NCI-H524 (cell line): ENCODE measurements at regions not wholly inside any gene's neighbourhood (a gene's known extent, or its start where the extent isn't known, plus 50 kb on each side); places are given as distances from the start of the nearest gene placed in this dataset.

ENCODE experiments used
- DNase-seq, 2 experiments: peaks; one replicate each; lab custom pipeline; 2025; lab: John Stamatoyannopoulos, UW

DNA sequence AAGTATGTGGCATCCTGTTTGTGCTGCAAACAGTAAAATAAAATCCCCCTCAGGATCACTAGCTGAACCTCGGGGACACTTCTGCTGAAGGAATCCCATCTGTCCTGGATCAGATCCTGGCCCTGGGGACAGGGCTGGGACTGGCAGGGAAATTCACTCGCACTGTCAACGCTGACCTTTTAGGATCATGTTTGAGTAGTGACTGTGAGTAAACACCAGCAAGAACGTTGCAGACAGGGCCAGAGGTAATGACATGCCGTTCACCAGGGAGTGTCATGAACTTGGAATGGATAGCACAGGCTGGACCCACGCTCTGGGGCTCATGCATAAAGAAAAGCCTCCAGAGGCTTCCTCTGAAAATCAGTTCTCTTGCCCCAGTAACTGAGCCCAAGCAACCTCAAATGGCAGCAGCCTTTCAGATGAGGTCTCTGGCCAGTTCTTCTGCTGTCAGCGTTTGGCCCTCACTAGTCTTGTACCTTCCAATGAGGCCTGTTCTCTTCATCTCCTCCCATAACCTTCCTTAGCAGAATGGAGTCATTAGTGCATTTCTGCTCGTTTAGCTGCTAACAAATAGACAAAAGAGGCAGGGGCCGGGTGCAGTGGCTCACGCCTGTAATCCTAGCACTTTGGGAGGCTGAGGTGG, 51.0 kb upstream of the BARX2 start:
- DNase-seq = peak; percentile 59 to 62

DNA sequence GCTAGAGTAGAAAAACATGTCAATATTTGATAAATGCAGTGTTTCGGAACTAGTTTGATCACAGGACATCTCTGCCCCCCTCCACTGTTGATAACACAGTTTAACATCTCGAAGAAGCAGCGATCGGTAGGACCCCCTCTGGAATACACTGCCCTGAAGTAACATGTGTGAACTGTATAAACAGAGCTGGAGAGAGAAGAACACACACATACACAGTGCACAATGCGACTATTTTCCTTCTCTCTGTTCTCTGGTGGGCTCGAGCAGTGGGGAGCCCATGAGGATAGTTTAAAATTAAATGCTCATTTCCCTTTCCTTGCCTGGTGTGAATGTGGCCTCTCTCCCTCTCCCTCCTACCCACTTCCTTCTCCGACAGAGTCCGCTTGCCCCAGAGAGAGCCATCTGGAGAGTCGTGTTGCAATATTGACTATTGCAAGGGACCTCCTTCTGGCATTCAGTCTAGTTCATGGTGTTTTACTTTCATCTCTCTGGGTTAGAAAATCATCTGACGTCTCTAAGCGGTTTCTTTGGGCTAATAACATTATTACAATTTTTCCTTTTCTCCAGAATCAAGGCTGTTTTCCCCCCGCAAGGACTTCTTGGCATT, 51.6 kb upstream of the BARX2 start:
- DNase-seq = peak; percentile 59 to 66

DNA sequence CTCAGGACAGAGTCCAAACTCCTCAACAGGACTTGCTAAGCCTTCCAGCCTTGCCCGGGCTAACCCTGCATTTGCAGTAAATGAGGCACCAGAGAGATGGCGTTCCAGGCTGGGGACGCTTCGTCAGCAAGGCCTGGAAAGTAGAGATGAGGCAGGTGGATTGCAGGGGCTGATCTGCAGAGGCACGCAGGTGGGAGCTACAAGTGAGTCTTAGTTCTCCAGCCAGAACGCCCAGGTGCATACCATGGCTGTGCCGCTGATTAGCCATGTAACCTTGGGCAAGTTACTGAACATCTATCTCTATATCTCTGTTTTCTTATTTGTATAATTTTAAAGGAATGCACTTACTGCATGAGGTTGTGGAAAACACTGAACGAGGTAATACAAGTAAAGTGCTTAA, 52.7 kb upstream of the BARX2 start:
- no peak for DNase-seq

DNA sequence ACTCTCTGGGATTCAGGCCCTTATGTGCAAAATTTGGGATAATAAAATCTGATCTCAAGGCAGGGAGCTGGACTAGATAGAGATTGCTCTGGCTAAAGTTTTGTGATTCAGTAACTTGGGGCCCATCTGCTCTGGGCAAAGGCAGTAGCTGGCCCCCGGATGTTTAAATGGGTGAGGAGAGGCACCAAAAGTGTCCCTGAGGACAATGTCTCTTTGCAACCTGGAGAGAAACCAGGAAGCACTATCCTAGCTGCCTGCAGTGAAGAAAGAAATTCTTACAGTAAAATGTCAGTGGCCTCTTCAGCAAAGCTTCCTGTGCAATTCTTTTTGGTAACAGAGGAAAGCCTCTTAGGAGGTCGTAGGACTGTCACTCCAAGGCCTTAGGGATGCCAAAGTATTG, 54.6 kb upstream of the BARX2 start:
- DNase-seq = no peak

DNA sequence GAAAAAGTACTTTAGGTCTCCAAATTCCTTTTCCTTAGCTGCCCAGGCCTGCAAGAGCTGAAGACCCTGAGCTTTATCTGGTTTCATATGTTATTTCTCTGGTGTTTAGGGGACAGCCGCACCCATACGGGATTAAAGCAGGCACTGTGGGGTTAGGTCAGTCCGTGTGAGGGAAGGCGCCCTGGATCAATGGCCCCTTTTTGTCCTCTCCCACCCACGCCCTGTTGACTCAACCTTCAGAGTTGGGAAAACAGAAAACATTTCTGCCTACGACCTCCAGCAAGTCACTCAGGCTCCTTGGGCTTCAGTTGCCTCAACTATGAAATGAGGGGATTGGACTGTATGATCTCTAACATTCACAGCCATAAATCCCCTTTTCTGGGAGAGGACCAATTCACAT, 55.2 kb upstream of the BARX2 start:
- DNase-seq = no peak

DNA sequence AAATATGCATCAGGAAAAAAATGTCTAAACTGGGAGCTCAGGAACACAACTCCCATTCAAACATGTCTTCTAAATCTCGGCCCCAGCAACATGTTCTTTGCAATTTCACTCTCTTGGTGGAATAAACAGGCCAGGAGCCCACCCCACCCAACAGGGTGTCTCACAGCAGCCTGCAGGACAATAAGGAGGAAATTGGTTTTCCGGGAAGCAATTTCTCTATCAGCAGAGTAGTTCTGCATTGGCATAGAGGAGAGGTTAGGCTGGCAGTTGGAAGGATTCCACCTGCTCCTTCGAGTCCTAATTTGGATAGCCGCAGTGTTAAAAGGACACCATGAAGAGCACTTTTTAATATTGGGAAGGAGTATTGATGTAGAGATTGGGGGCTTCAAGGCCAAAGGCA, 55.9 kb upstream of the BARX2 start:
- no peak for DNase-seq

DNA sequence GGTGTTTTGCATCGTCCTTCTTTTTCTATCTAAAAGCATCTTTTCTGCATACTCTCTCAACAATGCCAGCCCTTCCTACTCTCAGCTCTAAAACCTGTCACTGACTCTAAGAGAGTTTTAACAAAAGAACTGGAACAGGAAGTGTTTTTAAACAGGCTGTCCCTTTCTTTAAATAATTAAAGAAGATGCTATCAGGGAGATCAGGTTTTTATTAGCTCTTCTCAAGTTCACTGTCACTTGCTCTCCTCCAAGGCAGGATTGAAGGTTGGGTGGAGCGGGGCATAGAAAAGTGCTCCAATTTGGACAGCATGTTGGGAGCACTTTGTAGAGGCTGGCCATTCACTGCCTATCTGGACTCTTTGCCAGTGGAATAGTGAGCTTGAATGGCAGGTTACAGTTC, 56.4 kb upstream of the BARX2 start:
- no peak for DNase-seq

DNA sequence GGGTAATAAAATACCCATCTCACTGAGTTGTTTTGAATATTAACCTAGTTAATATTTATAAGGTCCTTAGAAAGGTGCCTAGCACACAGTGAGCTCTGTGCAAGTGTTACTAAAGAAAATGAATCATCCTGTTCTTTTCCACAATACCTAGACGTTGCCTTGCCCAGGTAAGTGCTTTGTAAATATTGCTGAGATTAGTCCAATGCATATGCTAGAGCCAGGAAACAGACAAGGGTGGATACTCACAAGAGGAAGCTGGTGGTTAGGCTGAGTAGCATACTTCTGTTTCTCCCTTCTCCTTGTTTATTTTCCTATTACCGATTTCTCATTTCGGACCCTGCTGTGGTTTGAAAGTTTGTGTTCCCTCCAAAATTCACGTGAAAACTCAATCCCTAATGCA, 58.1 kb upstream of the BARX2 start:
- no peak for DNase-seq

DNA sequence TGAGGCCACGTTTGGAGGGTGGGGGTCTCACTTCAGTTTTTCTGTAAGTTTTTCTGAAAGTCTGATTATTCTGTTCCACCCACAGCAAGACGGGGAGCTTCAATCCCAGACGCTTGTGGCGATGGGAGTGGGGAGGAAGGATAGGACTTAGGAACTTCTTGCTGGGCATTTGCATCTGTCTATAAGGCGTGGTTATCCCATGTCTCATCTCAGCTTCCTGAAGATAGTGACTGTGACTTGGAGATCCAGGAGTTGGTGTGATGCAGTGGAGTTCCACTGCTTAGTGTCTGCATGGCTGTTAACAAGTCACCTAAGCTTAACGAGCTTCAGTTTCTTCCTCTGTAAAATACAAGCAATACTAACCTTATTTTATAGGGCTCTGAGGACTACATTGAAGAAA, 58.9 kb upstream of the BARX2 start:
- no peak for DNase-seq

DNA sequence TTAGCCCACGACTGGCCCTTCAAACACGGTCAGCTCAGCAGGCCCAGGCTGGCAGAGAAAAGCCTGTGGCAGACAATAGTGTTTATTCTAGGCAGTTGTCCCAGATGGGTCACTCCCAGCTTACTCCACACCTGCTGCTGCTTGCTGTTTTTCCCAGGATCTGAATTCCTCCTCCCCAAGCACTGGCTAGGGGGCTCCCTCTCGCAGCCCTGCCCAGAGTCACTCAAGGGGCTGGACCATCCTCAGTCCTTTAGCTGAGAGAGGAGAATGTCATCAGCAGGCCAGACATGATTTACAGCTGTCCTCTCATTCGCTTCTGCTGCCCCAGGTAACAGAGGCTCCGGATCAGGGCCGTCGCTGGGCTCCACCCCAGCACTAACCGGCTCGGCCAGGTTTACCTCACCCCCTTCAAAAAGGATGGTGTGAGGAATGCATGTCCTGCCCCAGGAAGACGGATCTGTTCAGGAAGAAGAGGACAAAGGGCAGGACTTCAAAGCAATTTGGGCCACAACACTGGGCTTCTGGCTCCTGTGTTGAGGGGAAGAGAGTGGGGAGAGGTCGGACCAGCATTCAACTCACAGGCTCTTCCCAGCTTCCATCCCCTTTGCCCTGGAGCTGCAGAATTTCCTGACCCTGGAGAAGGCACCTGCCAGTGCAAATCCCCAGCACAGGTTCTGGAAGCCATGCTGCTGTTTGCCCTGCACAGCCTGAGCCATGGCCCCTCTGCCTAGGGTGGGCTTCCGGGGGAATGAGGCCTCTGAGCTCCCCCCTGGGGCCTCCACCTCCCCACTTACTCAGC, 59.7 kb upstream of the BARX2 start:
- DNase-seq = peak; percentile 29 to 72

DNA sequence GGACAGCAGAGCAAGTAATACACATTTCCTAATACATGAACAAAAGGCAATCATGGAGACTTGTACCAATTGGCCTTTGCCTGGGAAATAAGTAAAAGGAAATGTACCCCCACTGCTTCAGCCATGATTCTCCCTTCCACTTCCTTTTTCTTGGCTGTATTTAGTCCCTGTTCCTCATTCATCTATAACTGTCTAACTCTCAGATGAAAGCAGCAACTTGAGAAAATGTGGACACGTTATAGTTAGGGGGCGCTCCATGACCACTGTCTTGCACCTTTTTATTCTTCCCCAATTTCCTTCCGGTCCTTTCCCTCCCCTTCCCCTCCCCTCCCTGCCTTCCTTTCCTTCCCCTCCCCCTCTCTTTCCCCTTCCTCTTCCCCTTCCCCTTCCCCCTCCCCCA, 61.3 kb upstream of the BARX2 start:
- DNase-seq = no peak

DNA sequence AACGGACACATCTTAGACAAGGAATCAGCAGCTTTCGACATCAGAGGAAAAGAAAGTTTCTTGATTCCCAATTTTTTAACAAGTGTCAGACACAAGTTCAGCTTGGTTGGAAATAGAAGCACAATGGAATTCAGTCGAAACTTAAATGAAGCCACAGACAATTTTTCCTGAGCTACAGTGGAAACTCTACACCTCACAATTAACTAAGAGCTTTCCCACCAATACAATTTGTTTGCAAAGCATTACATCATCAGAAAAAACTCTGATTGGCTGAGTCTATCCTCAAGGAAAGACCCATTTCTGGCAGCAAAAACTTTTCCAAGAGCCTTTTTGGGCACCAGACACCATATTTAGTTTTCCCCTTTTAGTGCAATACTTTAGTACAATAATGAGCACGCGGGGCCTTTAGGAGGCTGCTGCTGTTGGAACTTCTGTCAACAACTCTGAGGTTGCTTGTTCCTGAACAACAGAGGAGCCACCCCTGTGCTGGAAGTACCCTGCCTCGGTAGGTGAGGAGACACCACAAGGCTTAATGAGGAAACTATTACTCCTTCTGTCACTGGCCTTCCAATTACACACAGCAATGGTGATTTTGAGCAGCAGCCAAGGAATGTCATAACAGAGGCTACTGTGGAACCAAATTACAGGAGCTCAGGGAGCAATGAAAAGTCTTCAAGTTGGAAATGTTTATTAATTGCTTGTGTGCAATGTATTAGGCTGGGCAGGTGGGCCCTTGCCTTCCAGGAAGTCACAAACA, 61.9 kb upstream of the BARX2 start:
- DNase-seq = no peak

DNA sequence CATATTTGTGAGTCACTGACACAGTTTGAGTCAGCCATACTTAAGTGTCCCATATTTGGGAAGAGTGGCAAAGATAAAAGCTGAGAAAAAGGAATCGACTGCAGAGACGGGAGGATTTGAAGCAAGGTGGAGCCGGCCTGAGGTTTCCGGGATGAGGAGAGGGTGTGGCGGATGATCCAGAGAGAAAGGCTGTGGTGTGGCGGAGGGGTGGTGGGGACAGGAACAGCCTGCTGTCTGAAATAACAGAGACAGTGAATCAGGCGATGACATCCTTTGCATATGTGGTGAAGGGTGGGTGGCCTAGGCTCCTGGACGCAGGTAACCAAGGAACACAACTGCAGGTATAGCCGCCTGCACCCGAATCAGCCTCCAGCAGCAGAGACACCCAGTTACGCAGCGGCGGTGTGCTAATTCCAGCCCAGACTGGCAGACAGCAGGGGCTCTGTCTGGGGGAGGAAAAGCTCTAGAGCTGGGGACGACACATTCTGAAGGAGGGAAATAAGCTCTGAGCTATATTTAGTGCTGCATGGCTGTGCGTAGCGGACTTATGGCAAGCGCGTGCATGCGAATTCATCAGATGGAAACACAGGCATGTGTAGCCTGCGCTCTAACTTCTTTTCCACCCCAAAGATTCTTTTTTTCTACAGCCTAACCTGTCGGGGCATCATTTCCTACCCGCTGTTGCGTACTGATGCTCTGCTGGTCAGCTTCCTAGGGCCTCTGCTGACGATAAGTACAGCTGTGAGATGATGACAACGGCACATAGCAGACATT, 62.7 kb upstream of the BARX2 start:
- no peak for DNase-seq

DNA sequence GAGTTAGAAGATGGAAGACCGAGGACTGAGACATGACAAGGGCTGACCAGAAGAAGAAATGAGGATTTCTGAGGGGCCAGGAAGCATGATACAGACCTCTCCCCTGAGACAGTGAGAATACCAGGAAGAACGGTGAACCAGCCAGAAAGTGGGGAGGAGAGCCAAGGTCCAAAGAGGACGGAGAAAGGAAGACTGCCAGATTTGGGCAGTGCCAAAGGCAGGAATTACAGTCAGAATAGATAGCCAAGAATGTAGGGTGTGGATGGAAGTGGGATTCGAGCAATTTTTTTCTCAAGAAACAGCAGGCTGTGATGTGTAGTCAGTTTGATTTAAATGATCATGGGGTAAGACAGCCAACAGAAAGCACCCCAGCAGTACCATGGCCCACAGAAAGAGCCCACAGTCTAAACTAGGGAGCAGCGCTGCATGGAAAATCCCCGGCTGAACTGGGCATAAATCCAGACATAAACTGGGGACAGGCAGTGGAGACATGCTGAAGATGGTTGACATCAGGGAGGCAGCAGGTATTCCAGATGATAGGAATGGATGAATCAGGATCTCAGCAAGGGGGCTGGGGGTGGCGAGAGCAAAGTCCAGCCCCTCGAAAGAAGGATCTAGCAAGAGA, 67.3 kb upstream of the BARX2 start:
- no peak for DNase-seq

DNA sequence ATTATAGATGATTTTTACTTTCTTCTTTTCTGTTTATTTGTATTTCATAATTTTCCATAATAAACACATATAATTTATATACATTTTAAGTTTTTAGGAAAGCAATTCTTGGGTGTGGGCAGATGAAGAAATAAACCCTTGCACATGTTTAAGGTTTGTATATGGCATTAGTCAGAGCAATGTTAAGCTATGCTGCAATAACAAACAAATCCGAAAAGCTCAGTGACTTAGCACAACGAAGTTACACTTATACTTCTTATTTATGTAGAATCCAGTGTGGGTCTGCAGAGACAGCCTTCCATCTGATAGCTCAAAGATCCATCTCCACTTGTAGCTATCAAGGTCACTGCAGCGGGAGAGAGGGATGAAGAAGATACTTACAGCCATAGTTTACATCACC, 68.5 kb upstream of the BARX2 start:
- DNase-seq = no peak

DNA sequence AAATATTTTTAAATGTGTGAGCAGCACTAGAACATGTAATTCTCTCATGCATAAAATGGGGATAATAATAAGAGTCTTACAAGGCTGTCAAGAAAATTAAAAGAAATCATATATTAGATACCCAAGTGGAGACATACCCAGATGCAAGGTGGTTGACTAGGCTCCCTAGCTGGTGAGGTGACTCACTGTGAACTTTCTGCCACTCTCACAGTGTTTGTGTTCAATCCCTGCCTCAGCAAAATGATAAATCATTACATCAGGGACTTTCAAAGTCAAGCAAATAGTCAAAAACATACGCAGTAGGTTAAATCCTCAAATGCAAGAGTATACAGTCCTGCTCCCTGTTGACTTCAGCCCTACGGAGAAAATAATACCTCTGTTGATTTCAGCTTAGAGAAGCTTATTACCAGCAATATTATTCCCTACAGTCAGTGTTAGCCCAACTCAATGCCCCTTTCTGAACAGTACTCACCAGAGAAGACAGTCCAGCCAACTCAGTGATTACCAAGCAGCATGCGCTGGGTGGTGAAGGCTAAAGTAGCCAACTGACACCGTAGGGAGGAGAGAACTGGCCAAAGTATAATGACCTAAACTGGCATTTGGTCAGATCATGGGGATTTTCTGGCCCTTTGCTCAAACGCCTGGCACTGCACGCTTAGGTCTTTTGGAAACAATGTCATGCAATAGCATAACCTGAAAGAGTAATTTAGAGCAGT, 73.1 kb upstream of the BARX2 start:
- no peak for DNase-seq

DNA sequence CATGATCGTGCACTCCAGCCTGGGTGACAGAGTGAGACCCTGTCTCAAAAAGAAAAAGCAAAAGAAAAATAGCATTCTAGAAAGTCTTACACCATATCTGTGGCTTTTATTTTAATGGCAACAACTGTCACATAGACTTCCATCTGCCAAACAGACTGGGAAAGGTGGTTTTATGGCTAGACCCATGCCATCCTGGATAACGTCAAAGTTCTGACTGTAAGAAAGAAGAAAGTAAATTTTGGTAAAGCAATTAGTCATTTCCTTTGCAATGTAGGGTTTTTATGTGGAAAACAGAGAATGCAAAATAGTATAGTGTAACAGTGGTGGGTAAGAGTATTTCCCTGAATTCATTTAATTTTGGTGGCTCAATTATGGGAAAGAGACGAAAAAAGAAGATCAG, 75.5 kb upstream of the BARX2 start:
- no peak for DNase-seq

DNA sequence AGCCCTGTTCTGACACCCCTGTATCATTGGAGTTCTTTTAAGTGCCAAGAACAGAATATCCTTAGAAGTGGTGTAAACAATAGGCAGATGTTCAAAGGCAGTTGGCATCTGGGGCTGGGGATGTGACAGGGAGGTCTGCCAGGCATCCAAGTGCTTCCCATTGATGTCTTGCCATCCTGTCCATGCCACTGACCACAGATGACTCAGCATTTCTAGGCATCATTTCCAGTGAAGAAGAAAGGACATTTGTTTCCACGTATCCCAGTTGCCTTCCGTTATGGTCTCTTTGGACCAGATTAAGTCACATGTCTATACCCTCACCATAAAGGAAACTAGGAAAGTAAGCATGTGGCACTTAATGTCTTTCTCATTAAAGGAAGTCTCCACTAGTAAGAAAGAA, 76.7 kb upstream of the BARX2 start:
- DNase-seq = no peak

DNA sequence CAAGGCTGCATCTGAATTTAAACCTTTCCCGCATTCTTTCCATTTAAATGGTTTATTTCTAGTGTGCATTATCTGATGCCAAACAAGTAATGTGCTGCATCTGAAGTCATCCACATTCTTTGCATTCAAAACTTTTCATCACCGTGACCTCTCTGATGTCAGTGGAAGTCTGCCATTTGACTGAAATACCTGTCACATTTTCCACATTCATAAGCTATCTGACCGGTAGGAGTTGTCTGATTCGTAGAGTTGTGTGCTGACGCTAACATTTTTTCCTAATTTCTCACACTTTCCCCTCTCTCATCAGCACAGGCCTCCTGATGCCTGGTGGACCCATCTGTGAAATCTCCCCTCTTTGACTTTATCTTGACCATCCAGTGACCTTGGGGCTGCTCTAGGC, 79.9 kb upstream of the BARX2 start:
- DNase-seq = no peak

DNA sequence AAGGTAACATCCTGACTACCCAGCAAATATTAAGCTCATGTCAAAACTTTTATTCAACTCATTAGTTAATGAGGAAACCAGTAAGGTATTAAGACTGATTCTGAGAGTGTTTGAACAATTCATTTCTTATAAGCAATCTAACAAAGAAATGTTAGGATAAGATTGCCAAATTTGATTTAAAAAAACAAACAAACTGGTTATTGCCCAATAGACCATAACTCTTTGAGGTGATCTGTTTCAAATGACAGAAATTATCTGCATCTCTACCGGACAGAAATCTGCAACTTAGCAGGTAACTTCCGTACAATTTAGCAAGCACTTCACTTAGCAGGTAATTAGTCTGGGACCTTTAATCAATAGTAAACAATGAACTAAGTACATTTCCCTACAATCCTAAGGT, 82.9 kb upstream of the BARX2 start:
- DNase-seq = no peak

DNA sequence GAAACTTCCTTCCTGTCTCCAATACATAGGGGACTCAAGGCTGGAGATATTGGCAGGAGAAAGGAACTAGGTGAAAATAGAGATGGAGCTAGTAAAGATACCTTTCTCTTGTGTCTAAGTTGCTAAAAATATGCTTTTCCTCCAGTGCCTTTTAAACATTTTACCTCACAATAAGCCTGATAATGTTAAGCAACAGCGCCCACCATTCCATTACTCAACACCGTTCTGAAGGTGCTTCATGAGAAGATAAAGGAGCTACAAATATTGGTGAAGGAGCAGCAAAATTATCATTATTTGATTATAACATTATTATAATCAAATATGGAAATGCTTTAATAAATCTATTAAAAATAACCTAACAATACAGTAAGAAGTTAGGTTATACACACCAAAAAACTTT, 83.6 kb upstream of the BARX2 start:
- DNase-seq = no peak
